ENCODE measurements at regions not wholly inside any gene's neighbourhood (a gene's known extent, or its start where the extent isn't known, plus 50 kb on each side); places are given as distances from the start of the nearest gene placed in this dataset.

DNA sequence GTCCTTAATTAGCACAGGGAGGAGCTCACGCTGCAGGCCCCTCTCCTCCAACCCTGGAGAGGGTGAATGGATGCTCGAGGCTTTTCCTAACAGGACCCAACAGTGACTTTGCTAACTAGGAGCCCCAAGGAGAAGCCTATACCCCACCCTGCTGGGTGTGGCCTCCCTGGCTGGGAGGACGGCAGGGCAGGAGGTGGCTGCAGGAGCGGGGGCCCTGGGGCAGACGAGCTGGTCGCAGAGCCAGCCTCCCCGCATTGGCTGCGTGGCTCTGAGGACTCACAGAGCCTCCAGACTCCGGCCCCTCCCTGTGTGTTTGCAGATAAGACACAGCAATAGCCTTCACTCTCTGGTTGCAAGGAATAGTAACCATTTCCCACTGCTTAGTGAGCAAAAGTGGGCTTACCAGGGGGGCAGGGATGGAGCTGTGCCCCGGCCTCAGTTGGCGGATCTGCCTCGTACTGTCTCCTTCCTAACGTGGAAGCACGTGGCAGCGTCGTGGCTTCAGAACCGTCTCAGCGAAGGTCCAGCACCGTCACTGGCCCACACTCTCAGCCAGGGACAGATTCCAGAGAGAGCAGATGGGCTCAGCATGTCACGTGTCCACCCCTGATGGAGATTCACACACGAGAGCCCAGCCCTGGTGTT lies 1087.5 kb downstream of the BRD1 start:
- Histone ChIP-seq H3K27me3 (ENCODE audit: control insufficient read depth, low read length) (no peaks in the 10 kb centered on the region), H4K20me1 (ENCODE audit: control insufficient read depth, insufficient read depth, low read depth, low read length) (no peaks in the 10 kb centered on the region), H3K4me2 (ENCODE audit: low read length) (no peak overlapping the region), H3K4me3 (ENCODE audit: low read length) (no peak overlapping the region), H3K27ac (ENCODE audit: low read depth, low read length) (no peak overlapping the region), H3K79me2 (ENCODE audit: control insufficient read depth, low read length) (no peaks in the 10 kb centered on the region), H3F3A (ENCODE audit: control insufficient read depth, insufficient read depth) (no peaks in the 10 kb centered on the region), H3K9me3 (ENCODE audit: control insufficient read depth, insufficient read depth, low read length) (no peaks in the 10 kb centered on the region), H3K4me1 (ENCODE audit: control insufficient read depth, low read length) (no peaks in the 10 kb centered on the region), H3K9me2 (replicated peaks; ENCODE audit: control insufficient read depth, low read length) (no peaks in the 10 kb centered on the region), H3K36me3 (ENCODE audit: control insufficient read depth, low read length) (no peaks in the 10 kb centered on the region)
- TF ChIP-seq, protein P1, sequence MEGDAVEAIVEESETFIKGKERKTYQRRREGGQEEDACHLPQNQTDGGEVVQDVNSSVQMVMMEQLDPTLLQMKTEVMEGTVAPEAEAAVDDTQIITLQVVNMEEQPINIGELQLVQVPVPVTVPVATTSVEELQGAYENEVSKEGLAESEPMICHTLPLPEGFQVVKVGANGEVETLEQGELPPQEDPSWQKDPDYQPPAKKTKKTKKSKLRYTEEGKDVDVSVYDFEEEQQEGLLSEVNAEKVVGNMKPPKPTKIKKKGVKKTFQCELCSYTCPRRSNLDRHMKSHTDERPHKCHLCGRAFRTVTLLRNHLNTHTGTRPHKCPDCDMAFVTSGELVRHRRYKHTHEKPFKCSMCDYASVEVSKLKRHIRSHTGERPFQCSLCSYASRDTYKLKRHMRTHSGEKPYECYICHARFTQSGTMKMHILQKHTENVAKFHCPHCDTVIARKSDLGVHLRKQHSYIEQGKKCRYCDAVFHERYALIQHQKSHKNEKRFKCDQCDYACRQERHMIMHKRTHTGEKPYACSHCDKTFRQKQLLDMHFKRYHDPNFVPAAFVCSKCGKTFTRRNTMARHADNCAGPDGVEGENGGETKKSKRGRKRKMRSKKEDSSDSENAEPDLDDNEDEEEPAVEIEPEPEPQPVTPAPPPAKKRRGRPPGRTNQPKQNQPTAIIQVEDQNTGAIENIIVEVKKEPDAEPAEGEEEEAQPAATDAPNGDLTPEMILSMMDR (IDR thresholded peaks at IDR 0.05; ENCODE audit: low read depth, low read length, poor library complexity, severe bottlenecking) = no peak
- TF ChIP-seq EZH2phosphoT487 (IDR thresholded peaks at IDR 0.05; ENCODE audit: borderline replicate concordance, low read length) = no peak

DNA sequence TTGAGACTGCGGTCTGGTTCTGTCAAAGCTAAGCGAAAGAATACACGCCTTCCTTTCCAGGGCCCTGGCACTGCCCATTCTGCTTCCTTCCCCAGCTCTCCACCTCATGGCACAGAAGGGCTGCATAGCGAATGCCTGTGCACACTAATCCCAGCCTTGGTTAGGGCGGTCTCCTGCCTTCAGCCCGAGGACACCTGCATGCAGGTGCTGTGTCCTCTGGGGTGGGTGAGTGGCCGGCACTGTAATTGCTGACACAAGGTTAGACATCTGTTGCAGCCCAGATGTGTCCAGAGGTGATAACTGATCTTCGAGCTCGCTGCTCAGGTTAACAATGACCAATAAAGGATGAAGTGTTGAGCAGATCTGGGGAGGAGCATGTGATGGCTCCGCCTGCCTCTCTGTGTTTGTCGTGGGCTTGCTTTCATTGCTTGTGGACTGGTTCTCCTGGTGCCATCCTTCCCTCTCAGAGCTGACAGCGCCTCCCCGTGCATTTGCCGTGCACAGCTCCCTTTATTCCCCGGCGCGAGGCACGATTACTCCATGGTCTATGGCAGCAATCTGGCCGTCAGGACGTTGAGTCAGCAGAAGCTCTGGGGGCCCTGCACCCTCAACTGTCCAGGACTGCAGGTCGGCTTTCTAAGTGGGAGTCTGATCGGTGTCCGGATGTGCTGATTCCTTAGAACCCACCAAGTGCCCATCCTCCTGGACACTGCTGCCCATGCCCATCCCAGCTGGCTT lies 1088.2 kb downstream of the BRD1 start:
- no peaks in the 10 kb centered on the region for H4K20me1 ChIP-seq (ENCODE audit: control insufficient read depth, insufficient read depth, low read depth, low read length)
- H3K36me3 ChIP-seq (ENCODE audit: control insufficient read depth, low read length) = no peaks in the 10 kb centered on the region
- no peak overlapping the region for H3K27ac ChIP-seq (ENCODE audit: low read depth, low read length)
- H3K9me3 ChIP-seq (ENCODE audit: control insufficient read depth, insufficient read depth, low read length) = no peaks in the 10 kb centered on the region
- TF ChIP-seq EZH2phosphoT487 (IDR thresholded peaks at IDR 0.05; ENCODE audit: borderline replicate concordance, low read length) = no peak
- TF ChIP-seq, protein P1 (IDR thresholded peaks at IDR 0.05; ENCODE audit: low read depth, low read length, poor library complexity, severe bottlenecking) = no peak
- no peaks in the 10 kb centered on the region for H3K4me1 ChIP-seq (ENCODE audit: control insufficient read depth, low read length)
- no peak overlapping the region for H3K4me3 ChIP-seq (ENCODE audit: low read length)
- no peak overlapping the region for H3K4me2 ChIP-seq (ENCODE audit: low read length)
- no peaks in the 10 kb centered on the region for H3K79me2 ChIP-seq (ENCODE audit: control insufficient read depth, low read length)
- no peaks in the 10 kb centered on the region for H3K9me2 ChIP-seq (replicated peaks; ENCODE audit: control insufficient read depth, low read length)
- H3F3A ChIP-seq (ENCODE audit: control insufficient read depth, insufficient read depth) = no peaks in the 10 kb centered on the region
- no peaks in the 10 kb centered on the region for H3K27me3 ChIP-seq (ENCODE audit: control insufficient read depth, low read length)

DNA sequence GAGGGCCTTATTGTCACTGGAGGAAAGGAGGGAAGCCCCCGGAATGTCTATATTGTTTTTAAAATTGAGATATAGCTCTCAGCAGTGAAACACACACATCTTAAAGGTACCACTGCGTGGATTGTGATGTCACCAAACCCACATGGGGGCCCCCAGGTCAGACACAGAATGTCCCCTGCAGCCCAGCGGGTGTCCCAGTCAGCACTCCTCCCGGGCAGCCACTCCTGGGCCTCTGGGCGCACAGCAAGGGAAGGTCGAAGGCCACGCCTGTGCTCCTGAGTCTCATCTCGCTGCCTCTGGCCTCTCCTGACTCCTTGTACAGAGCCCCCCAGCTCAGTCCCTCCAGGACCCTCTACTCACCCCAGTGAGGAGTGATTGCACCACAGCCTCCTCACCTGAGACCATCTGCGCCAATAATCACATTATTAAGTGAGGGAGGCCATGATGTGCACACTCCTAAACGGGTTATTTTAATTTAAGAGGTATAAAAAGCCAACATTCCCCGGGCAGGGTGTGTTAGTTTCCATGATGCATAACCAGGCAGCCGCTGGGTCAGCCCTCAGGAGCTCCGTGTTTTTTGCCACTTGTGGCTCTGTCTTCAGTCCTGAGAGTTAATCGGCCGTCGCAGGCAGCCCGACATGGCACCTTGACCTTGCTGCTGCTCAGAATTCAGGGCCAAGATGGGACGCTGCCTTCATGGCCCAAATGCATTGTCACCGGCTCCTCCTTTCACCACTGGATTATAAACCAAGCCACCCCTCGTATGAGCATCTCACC lies 1089.3 kb downstream of the BRD1 start:
- Histone ChIP-seq H3K4me1 (ENCODE audit: control insufficient read depth, low read length) (no peaks in the 10 kb centered on the region), H3K27me3 (ENCODE audit: control insufficient read depth, low read length) (no peaks in the 10 kb centered on the region), H3K79me2 (ENCODE audit: control insufficient read depth, low read length) (no peaks in the 10 kb centered on the region), H4K20me1 (ENCODE audit: control insufficient read depth, insufficient read depth, low read depth, low read length) (no peaks in the 10 kb centered on the region), H3K27ac (ENCODE audit: low read depth, low read length) (no peak overlapping the region), H3K9me2 (replicated peaks; ENCODE audit: control insufficient read depth, low read length) (no peaks in the 10 kb centered on the region), H3K9me3 (ENCODE audit: control insufficient read depth, insufficient read depth, low read length) (no peaks in the 10 kb centered on the region), H3K4me3 (ENCODE audit: low read length) (no peak overlapping the region), H3K4me2 (ENCODE audit: low read length) (no peak overlapping the region), H3K36me3 (ENCODE audit: control insufficient read depth, low read length) (no peaks in the 10 kb centered on the region), H3F3A (ENCODE audit: control insufficient read depth, insufficient read depth) (no peaks in the 10 kb centered on the region)
- TF ChIP-seq EZH2phosphoT487 (IDR thresholded peaks at IDR 0.05; ENCODE audit: borderline replicate concordance, low read length) = no peak
- TF ChIP-seq, protein P1 (IDR thresholded peaks at IDR 0.05; ENCODE audit: low read depth, low read length, poor library complexity, severe bottlenecking) = no peak
